Neural progenitor cell (in vitro differentiated cells): ENCODE measurements at regions not wholly inside any gene's neighbourhood (a gene's known extent, or its start where the extent isn't known, plus 50 kb on each side); places are given as distances from the start of the nearest gene placed in this dataset.
"Not testable (repeated sequence)": the region's sequence is repeated elsewhere in the genome, so short reads cannot be mapped to it uniquely, and the experiment has no call there.

Experiments used
- DNase-seq: peaks from one replicate; pipeline ENCODE4 v3.0.0-alpha.2; 2016; ENCODE audit warnings: low spot score
- H2AFZ ChIP-seq: fragments of 200-600 bp; sonication (generic); replicated peaks from 2 replicates; pipeline ENCODE4 v1.6.1; 2016; ENCODE audit warnings: antibody characterized with exemption
- H3F3A ChIP-seq: fragments of 200-600 bp; sonication (generic); 2 replicates; pipeline ENCODE4 v1.6.1; 2016; ENCODE audit warnings: antibody characterized with exemption, low read depth
- H3K27ac ChIP-seq: fragments of 200-600 bp; sonication (generic); 2 replicates; pipeline ENCODE4 v1.5.1; 2016; ENCODE audit warnings: mild to moderate bottlenecking
- H3K27me3 ChIP-seq: fragments of 200-600 bp; sonication (generic); 2 replicates; pipeline ENCODE4 v1.6.1; 2016; ENCODE audit warnings: mild to moderate bottlenecking, moderate library complexity
- H3K36me3 ChIP-seq: fragments of 200-600 bp; sonication (generic); 2 replicates; pipeline ENCODE4 v1.5.1; 2016
- H3K4me1 ChIP-seq: fragments of 200-600 bp; sonication (generic); 2 replicates; pipeline ENCODE4 v1.6.1; 2016; ENCODE audit warnings: mixed run types
- H3K4me2 ChIP-seq: fragments of 200-600 bp; sonication (generic); 2 replicates; pipeline ENCODE4 v1.6.1; 2016
- H3K4me3 ChIP-seq: fragments of 200-600 bp; sonication (generic); 2 replicates; pipeline ENCODE4 v1.5.1; 2016
- H3K79me2 ChIP-seq: fragments of 200-600 bp; sonication (generic); 2 replicates; pipeline ENCODE4 v1.6.1; 2016; ENCODE audit warnings: low read depth
- H3K9ac ChIP-seq: fragments of 200-600 bp; sonication (generic); 2 replicates; pipeline ENCODE4 v1.6.1; 2016
- H3K9me3 ChIP-seq: fragments of 200-600 bp; sonication (generic); 2 replicates; pipeline ENCODE4 v1.5.1; 2016; ENCODE audit warnings: low read depth
- H4K20me1 ChIP-seq: fragments of 200-600 bp; sonication (generic); 2 replicates; pipeline ENCODE4 v1.6.1; 2016; ENCODE audit warnings: low read depth
- H3K27ac Mint-ChIP-seq: 3 replicates; pipeline ENCODE4 v1.8.0; 2021; ENCODE audit warnings: mixed read lengths
- H3K27me3 Mint-ChIP-seq: 2 replicates; pipeline ENCODE4 v1.8.0; 2022; ENCODE audit warnings: low read depth, mild to moderate bottlenecking, inconsistent platforms, moderate library complexity, mixed read lengths; ENCODE audit not compliant: insufficient read depth
- H3K36me3 Mint-ChIP-seq: 3 replicates; pipeline ENCODE4 v1.8.0; 2021; ENCODE audit warnings: mixed read lengths
- H3K4me1 Mint-ChIP-seq: 3 replicates; pipeline ENCODE4 v1.8.0; 2021; ENCODE audit warnings: mixed read lengths
- H3K4me3 Mint-ChIP-seq: 3 replicates; pipeline ENCODE4 v1.8.0; 2021; ENCODE audit warnings: mild to moderate bottlenecking, moderate library complexity, mixed read lengths
- H3K9me3 Mint-ChIP-seq: 3 replicates; pipeline ENCODE4 v1.8.0; 2020; ENCODE audit warnings: mixed read lengths
- EZH2 ChIP-seq: fragments of 200-600 bp; sonication (generic); IDR thresholded peaks from 2 replicates; pipeline ENCODE4 v1.6.1; 2017; ENCODE audit warnings: antibody characterized with exemption, mild to moderate bottlenecking, moderate library complexity
- EZH2phosphoT487 ChIP-seq: fragments of 200-600 bp; sonication (generic); IDR thresholded peaks from 2 replicates; pipeline ENCODE4 v1.6.1; 2017; ENCODE audit warnings: antibody characterized with exemption
- TF ChIP-seq, protein P1 (sequence below): fragments of 200-600 bp; sonication (generic); IDR thresholded peaks from 2 replicates; pipeline ENCODE4 v1.5.1; 2017; ENCODE audit warnings: antibody characterized with exemption, mild to moderate bottlenecking

DNA sequence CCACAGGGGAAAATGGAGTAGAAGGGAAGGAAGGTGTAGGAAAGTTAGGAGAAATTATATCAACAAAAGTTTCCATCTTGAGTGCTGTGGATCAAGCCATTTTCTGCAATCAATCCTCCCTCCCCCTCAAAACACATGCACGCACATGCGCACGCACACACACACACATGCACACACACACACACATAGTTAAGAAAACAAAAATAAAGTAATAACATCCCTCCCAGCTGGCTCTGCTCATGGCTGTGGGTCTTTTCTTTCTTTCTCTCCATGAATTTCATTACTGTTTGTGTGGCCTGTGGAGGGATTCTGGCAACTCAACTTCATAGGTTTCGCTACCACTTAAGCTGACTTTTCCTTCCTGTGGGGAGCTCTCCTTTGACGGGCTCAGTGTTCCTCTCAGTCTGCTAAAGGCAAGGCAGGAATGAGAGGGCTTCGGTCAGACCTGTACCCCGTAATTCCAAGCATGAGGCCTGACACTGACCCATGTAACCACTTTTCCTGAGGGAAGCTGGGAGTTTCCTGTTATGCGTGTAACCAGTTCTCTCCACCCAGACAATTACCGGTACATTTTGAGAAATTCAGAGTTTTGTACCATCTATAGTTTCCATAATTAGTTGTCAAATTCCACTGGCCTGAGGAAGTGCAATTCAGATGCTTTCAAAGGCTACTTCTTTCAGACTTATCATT lies 79.8 kb downstream of the ZNF92 start:
- H3K4me2 ChIP-seq, result no peak overlapping the region
- no peak overlapping the region for H3K9ac ChIP-seq
- H3F3A ChIP-seq, result no peaks in the 10 kb centered on the region
- H3K9me3 ChIP-seq, result no peaks in the 10 kb centered on the region
- TF ChIP-seq, protein P1, sequence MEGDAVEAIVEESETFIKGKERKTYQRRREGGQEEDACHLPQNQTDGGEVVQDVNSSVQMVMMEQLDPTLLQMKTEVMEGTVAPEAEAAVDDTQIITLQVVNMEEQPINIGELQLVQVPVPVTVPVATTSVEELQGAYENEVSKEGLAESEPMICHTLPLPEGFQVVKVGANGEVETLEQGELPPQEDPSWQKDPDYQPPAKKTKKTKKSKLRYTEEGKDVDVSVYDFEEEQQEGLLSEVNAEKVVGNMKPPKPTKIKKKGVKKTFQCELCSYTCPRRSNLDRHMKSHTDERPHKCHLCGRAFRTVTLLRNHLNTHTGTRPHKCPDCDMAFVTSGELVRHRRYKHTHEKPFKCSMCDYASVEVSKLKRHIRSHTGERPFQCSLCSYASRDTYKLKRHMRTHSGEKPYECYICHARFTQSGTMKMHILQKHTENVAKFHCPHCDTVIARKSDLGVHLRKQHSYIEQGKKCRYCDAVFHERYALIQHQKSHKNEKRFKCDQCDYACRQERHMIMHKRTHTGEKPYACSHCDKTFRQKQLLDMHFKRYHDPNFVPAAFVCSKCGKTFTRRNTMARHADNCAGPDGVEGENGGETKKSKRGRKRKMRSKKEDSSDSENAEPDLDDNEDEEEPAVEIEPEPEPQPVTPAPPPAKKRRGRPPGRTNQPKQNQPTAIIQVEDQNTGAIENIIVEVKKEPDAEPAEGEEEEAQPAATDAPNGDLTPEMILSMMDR, result no peak
- TF ChIP-seq EZH2phosphoT487, result no peak
- Mint-ChIP-seq H3K4me1 (peaks cover 8% of the 10 kb centered on the region), H3K4me3 (no peak overlapping the region), H3K27ac (no peak overlapping the region), H3K36me3 (no peaks in the 10 kb centered on the region), H3K9me3 (no peaks in the 10 kb centered on the region), H3K27me3 (no peaks in the 10 kb centered on the region)
- no peak overlapping the region for H3K27ac ChIP-seq
- H3K79me2 ChIP-seq, result no peaks in the 10 kb centered on the region
- no peak overlapping the region for H2AFZ ChIP-seq
- no peaks in the 10 kb centered on the region for H3K4me1 ChIP-seq
- H4K20me1 ChIP-seq, result no peaks in the 10 kb centered on the region
- H3K4me3 ChIP-seq, result no peak overlapping the region
- no peaks in the 10 kb centered on the region for H3K27me3 ChIP-seq
- no peak for DNase-seq
- H3K36me3 ChIP-seq, result no peaks in the 10 kb centered on the region

DNA sequence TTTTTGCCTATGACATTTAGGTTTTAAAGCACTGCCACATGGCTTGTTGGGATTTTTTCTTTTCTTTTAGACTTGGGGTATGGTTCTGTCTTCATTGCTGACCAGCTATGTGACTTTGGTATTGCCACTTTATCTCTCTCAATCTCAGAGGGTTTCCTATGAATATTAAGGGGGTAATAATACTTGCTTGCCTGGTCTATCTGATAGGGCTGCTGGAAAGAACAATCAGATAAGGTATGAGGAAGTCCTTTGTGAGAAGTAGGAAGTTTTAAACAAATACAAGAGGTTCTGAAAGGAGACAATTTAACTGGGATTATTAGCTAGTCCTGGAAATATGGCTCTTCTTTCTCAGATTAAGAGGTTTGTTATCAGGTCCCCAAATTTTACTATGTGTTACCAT lies 80.8 kb downstream of the ZNF92 start:
- Histone ChIP-seq H3K36me3 (no peaks in the 10 kb centered on the region), H3F3A (no peaks in the 10 kb centered on the region), H3K4me1 (no peaks in the 10 kb centered on the region), H3K4me2 (no peak overlapping the region), H3K27ac (no peak overlapping the region), H3K27me3 (no peaks in the 10 kb centered on the region), H3K9me3 (no peaks in the 10 kb centered on the region), H3K79me2 (no peaks in the 10 kb centered on the region), H4K20me1 (no peaks in the 10 kb centered on the region), H2AFZ (no peak overlapping the region), H3K4me3 (no peak overlapping the region), H3K9ac (no peak overlapping the region)
- TF ChIP-seq EZH2 (no peak), EZH2phosphoT487 (no peak)
- TF ChIP-seq, protein P1, result no peak
- Mint-ChIP-seq H3K36me3 (no peaks in the 10 kb centered on the region), H3K4me1 (peaks cover 8% of the 10 kb centered on the region), H3K27ac (no peak overlapping the region), H3K27me3 (no peaks in the 10 kb centered on the region), H3K4me3 (no peak overlapping the region), H3K9me3 (no peaks in the 10 kb centered on the region)
- no peak for DNase-seq

DNA sequence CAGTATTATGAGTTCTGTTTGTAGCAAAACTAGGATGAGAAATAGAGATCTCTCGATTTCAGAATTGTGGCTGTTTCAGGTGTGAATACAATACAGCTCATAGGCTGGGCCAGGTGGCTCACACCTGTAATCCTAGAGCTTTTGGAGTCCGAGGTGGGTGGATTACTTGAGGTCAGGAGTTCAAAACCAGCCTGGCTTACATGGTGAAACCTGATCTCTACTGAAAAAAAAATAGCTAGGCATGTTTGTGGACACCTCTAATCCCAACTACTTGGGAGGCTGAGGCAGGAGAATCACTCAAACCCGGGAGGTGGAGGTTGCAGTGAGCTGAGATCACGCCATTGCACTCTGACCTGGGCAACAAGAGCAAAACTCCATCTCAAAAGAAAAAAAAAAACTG lies 81.4 kb downstream of the ZNF92 start:
- not testable (repeated sequence) for H3K4me3 Mint-ChIP-seq, H3K4me3 ChIP-seq, DNase-seq, H3K9me3 Mint-ChIP-seq, H3K27ac ChIP-seq, H4K20me1 ChIP-seq, H3K4me1 ChIP-seq, H3K79me2 ChIP-seq, H3K36me3 ChIP-seq, H2AFZ ChIP-seq, H3F3A ChIP-seq, H3K36me3 Mint-ChIP-seq, H3K27ac Mint-ChIP-seq, H3K4me2 ChIP-seq, H3K9me3 ChIP-seq, H3K27me3 ChIP-seq, H3K4me1 Mint-ChIP-seq, H3K27me3 Mint-ChIP-seq, H3K9ac ChIP-seq

DNA sequence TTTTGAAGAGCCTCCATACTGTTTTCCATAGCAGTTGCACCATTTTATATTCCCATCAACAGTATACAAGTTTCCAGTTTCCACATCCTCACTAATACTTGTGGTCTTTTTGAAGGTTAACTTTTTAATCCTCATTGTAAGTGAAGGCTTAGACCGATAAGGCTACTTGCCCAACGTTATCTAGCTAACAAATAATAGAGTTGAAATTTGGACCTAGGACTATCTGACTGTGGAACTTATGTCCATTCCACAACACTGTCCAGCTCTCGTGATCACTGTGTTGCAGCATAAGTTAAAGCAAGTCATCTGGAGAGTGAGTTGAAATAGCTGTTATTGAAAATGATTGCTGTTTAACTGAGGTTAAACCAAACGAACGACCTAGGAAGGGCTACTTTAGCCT lies 84.0 kb downstream of the ZNF92 start:
- Histone ChIP-seq H3K27me3 (no peaks in the 10 kb centered on the region), H3K4me1 (no peaks in the 10 kb centered on the region), H3K9ac (no peak overlapping the region), H3K4me3 (no peak overlapping the region), H3K36me3 (no peaks in the 10 kb centered on the region), H3K4me2 (no peak overlapping the region), H3K9me3 (no peaks in the 10 kb centered on the region), H3K79me2 (no peaks in the 10 kb centered on the region), H2AFZ (no peak overlapping the region), H3F3A (no peaks in the 10 kb centered on the region), H3K27ac (no peak overlapping the region), H4K20me1 (no peaks in the 10 kb centered on the region)
- no peaks in the 10 kb centered on the region for H3K4me1 Mint-ChIP-seq
- no peaks in the 10 kb centered on the region for H3K9me3 Mint-ChIP-seq
- H3K4me3 Mint-ChIP-seq, result no peak overlapping the region
- H3K36me3 Mint-ChIP-seq, result no peaks in the 10 kb centered on the region
- DNase-seq, result no peak
- H3K27ac Mint-ChIP-seq, result no peak overlapping the region
- no peaks in the 10 kb centered on the region for H3K27me3 Mint-ChIP-seq
- TF ChIP-seq EZH2, result no peak
- no peak for TF ChIP-seq EZH2phosphoT487
